ENCODE measurements at regions not wholly inside any gene's neighbourhood (a gene's known extent, or its start where the extent isn't known, plus 50 kb on each side); places are given as distances from the start of the nearest gene placed in this dataset.

DNA sequence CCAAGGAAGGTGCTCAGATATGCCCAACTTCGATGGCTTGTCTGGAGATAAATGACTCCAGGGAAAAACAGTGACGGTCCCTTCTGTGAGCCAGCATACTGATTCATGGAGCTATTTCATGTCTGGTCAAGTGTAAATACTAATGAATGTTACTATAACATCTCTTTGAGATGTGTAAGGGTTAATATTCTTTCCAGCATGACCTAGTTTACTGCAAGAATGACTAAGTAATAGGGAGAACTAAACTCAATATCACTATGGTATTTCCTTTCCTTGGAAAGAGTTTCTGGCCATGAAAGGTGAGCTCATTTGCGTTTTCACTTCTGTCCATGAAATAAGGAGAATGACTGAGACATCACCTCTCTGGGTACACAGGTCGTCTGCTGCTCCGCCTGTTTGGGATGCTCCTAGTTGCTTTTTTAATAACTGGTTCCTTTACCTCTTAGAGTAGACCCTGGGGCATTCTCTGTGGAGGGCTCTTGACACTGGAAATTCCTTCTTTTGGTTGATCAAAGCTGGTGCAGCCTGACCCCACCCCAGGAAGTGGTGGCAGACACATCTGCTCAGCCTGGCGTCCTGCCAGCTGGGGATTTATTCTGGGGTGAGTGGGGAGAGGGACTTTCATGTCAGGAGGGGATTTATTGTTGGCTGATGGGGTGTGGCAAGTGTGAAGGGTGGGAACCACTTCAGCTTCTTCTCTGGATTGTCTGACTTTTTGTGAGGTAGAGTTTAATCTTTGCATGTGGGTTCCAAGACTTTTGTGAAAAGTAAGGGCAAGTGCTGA is 250.0 kb upstream of the MPDZ start:
- POLR2A ChIA-PET, result no interaction called here
- CTCF ChIA-PET, result interaction anchor here (0.8 to 2.4 kb wide), 4 partner anchors 9 to 100 kb away, joined by 3 to 5 read pairs (median 3); no protein-coding TSS in a partner anchor
- Histone ChIP-seq H3K4me2 (ENCODE audit: insufficient read depth, low read length) (no peak overlapping the region), H3K79me2 (ENCODE audit: control insufficient read depth, insufficient read depth, low read length) (no peaks in the 10 kb centered on the region), H3K27ac (ENCODE audit: insufficient read depth, low read depth, low read length) (no peak overlapping the region), H3K27me3 (ENCODE audit: control insufficient read depth in 2 of 2, insufficient read depth in 2 of 2, low read length in 2 of 2) (no peaks in the 10 kb centered on the region), H3K36me3 (ENCODE audit: control insufficient read depth in 2 of 2, extremely low read depth in 1 of 2, insufficient read depth in 2 of 2, low read length in 2 of 2) (no peaks in the 10 kb centered on the region), H3K4me1 (ENCODE audit: control insufficient read depth, extremely low read depth, insufficient read depth, low read length) (peaks cover 14% of the 10 kb centered on the region), H3K4me3 (replicated peaks in 1 of 3; ENCODE audit: insufficient read depth in 1 of 3, low read depth in 1 of 3, low read length in 3 of 3) (no peak overlapping the region), H3K9ac (replicated peaks; ENCODE audit: extremely low read depth, insufficient read depth, low read length) (no peak overlapping the region), H4K20me1 (replicated peaks; ENCODE audit: control insufficient read depth, extremely low read depth, insufficient read depth, low read length) (no peaks in the 10 kb centered on the region), H3K9me3 (replicated peaks; ENCODE audit: control insufficient read depth, insufficient read depth, low read length) (no peaks in the 10 kb centered on the region), H2AFZ (ENCODE audit: low read depth, low read length) (no peak overlapping the region), H3K9me1 (replicated peaks; ENCODE audit: control insufficient read depth, extremely low read depth, insufficient read depth, low read length) (no peaks in the 10 kb centered on the region)
- DNase-seq (ENCODE audit: low read depth, low spot score) (no peak), FAIRE-seq (no peak)
- dilution Hi-C loops (cut with MboI; ENCODE audit: extremely low pct_ligation_motif_present, low sequenced_read_pairs), result no loop called here
- no peak for TF ChIP-seq MYC (IDR thresholded peaks at IDR 0.05; ENCODE audit: low read depth, low read length)
- no peak for TF ChIP-seq EZH2 (IDR thresholded peaks at IDR 0.05; ENCODE audit: borderline replicate concordance, low read depth, low read length, severe bottlenecking)
- TF ChIP-seq POLR2AphosphoS5 (IDR thresholded peaks at IDR 0.05; ENCODE audit: insufficient read depth, low read depth, low read length), result no peak
- TF ChIP-seq, protein P1, sequence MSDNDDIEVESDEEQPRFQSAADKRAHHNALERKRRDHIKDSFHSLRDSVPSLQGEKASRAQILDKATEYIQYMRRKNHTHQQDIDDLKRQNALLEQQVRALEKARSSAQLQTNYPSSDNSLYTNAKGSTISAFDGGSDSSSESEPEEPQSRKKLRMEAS (IDR thresholded peaks at IDR 0.05; ENCODE audit: insufficient read depth, insufficient read length), result no peak
- TF ChIP-seq FOS (IDR thresholded peaks at IDR 0.05; ENCODE audit: borderline replicate concordance, insufficient read depth, low read length), result no peak
- TF ChIP-seq, protein P2, sequence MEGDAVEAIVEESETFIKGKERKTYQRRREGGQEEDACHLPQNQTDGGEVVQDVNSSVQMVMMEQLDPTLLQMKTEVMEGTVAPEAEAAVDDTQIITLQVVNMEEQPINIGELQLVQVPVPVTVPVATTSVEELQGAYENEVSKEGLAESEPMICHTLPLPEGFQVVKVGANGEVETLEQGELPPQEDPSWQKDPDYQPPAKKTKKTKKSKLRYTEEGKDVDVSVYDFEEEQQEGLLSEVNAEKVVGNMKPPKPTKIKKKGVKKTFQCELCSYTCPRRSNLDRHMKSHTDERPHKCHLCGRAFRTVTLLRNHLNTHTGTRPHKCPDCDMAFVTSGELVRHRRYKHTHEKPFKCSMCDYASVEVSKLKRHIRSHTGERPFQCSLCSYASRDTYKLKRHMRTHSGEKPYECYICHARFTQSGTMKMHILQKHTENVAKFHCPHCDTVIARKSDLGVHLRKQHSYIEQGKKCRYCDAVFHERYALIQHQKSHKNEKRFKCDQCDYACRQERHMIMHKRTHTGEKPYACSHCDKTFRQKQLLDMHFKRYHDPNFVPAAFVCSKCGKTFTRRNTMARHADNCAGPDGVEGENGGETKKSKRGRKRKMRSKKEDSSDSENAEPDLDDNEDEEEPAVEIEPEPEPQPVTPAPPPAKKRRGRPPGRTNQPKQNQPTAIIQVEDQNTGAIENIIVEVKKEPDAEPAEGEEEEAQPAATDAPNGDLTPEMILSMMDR (IDR thresholded peaks at IDR 0.05; ENCODE audit: extremely low read depth in 1 of 2, insufficient read depth in 1 of 2, low read depth in 1 of 2, low read length in 2 of 2), result no peak
- no peak for TF ChIP-seq POLR2A (IDR thresholded peaks at IDR 0.05; ENCODE audit: low read depth, low read length)
- TF ChIP-seq JUN (IDR thresholded peaks at IDR 0.05; ENCODE audit: borderline replicate concordance, insufficient read depth, insufficient read length, low read depth), result no peak
- no peak for TF ChIP-seq GATA2 (IDR thresholded peaks at IDR 0.05; ENCODE audit: insufficient read depth, insufficient read length, low read depth, low read length)
- intact Hi-C loops (cut with micrococcal nuclease), result loop anchor here (5.0 kb wide), 1 partner anchor 262 kb away; no protein-coding TSS in a partner anchor
- BruUV-seq (replicated peaks), result no TSS peak

Data from endothelial cell of umbilical vein (primary cell).